Activated CD4-positive, alpha-beta memory T cell treated with anti-CD3 and anti-CD28 coated beads, Interleukin-2, amount 10 ng/mL, durations not matched to agents 7 days and 5 days (primary cell): ENCODE measurements at regions not wholly inside any gene's neighbourhood (a gene's known extent, or its start where the extent isn't known, plus 50 kb on each side); places are given as distances from the start of the nearest gene placed in this dataset.

Experiments used
- CTCF ChIA-PET: fragments of 350-600 bp; sonication (Branson Sonifier 250); formaldehyde crosslinking; loops from one replicate; lab custom pipeline; 2021; ENCODE audit warnings: antibody characterized with exemption, inconsistent platforms; lab: Charles Lee
- POLR2A ChIA-PET: fragments of 350-600 bp; sonication (Branson Sonifier 250); formaldehyde crosslinking; loops from one replicate; lab custom pipeline; 2021; ENCODE audit warnings: antibody characterized with exemption; lab: Charles Lee
- DNase-seq: peaks from one replicate; pipeline ENCODE4 v3.0.0-alpha.2; 2020
- H3K27ac Mint-ChIP-seq: one replicate; pipeline ENCODE4 v1.8.0; 2021; ENCODE audit warnings: mild to moderate bottlenecking, mixed read lengths
- H3K27me3 Mint-ChIP-seq: one replicate; pipeline ENCODE4 v1.8.0; 2021; ENCODE audit warnings: mixed read lengths
- H3K36me3 Mint-ChIP-seq: one replicate; pipeline ENCODE4 v1.8.0; 2021; ENCODE audit warnings: low read depth, mixed read lengths
- H3K4me1 Mint-ChIP-seq: one replicate; pipeline ENCODE4 v1.8.0; 2021; ENCODE audit warnings: mixed read lengths
- H3K4me3 Mint-ChIP-seq: one replicate; pipeline ENCODE4 v1.8.0; 2021; ENCODE audit warnings: mild to moderate bottlenecking, mixed read lengths
- H3K9me3 Mint-ChIP-seq: one replicate; pipeline ENCODE4 v1.8.0; 2021; ENCODE audit warnings: mixed read lengths

GRCh38 chr1:209224886-209225285, 358.6 kb upstream of the CAMK1G start:
- H3K4me3 Mint-ChIP-seq: no peak overlapping the region
- no peak for DNase-seq

GRCh38 chr1:209227171-209227570, 356.3 kb upstream of the CAMK1G start:
- Mint-ChIP-seq H3K27ac (no peak overlapping the region), H3K4me3 (no peak overlapping the region), H3K36me3 (no peaks in the 10 kb centered on the region), H3K4me1 (no peaks in the 10 kb centered on the region), H3K27me3 (peaks cover 4% of the 10 kb centered on the region), H3K9me3 (peaks cover 3% of the 10 kb centered on the region)
- CTCF ChIA-PET: no interaction called here
- POLR2A ChIA-PET: no interaction called here
- DNase-seq: no peak

More at GRCh38 chr1:209224886-209225285, 358.6 kb upstream of the CAMK1G start:
- ChIA-PET CTCF (no interaction called here), POLR2A (no interaction called here)
- peaks cover 1% of the 10 kb centered on the region for H3K27me3 Mint-ChIP-seq
- no peaks in the 10 kb centered on the region for H3K36me3 Mint-ChIP-seq
- no peak overlapping the region for H3K27ac Mint-ChIP-seq
- H3K9me3 Mint-ChIP-seq: no peaks in the 10 kb centered on the region
- no peaks in the 10 kb centered on the region for H3K4me1 Mint-ChIP-seq

- no peak for DNase-seq
- no peak overlapping the region for H3K4me3 Mint-ChIP-seq
- peaks cover 8% of the 10 kb centered on the region for H3K9me3 Mint-ChIP-seq
- H3K27me3 Mint-ChIP-seq: peaks cover 4% of the 10 kb centered on the region
- no peak overlapping the region for H3K27ac Mint-ChIP-seq
- ChIA-PET CTCF (no interaction called here), POLR2A (no interaction called here)
- H3K4me1 Mint-ChIP-seq: no peaks in the 10 kb centered on the region
- no peaks in the 10 kb centered on the region for H3K36me3 Mint-ChIP-seq
Observed at GRCh38 chr1:209227941-209228340, 355.6 kb upstream of the CAMK1G start.

GRCh38 chr1:209229494-209230061, 353.9 kb upstream of the CAMK1G start:
- Mint-ChIP-seq H3K4me3 (no peak overlapping the region), H3K27ac (no peak overlapping the region), H3K27me3 (peaks cover 4% of the 10 kb centered on the region), H3K9me3 (peaks cover 8% of the 10 kb centered on the region), H3K4me1 (no peaks in the 10 kb centered on the region), H3K36me3 (no peaks in the 10 kb centered on the region)
- DNase-seq: no peak
- POLR2A ChIA-PET: no interaction called here
- CTCF ChIA-PET: no interaction called here

GRCh38 chr1:209230314-209230713, 353.2 kb upstream of the CAMK1G start:
- ChIA-PET POLR2A (no interaction called here), CTCF (no interaction called here)
- H3K27me3 Mint-ChIP-seq: peaks cover 4% of the 10 kb centered on the region
- no peaks in the 10 kb centered on the region for H3K36me3 Mint-ChIP-seq
- H3K4me3 Mint-ChIP-seq: no peak overlapping the region
- no peaks in the 10 kb centered on the region for H3K4me1 Mint-ChIP-seq
- H3K27ac Mint-ChIP-seq: no peak overlapping the region
- peaks cover 8% of the 10 kb centered on the region for H3K9me3 Mint-ChIP-seq
- DNase-seq: no peak

- no peaks in the 10 kb centered on the region for H3K4me1 Mint-ChIP-seq
- CTCF ChIA-PET: no interaction called here
Observed at GRCh38 chr1:209231476-209232156, 351.9 kb upstream of the CAMK1G start.

GRCh38 chr1:209232197-209232596, 351.3 kb upstream of the CAMK1G start:
- Mint-ChIP-seq H3K36me3 (no peaks in the 10 kb centered on the region), H3K4me3 (no peak overlapping the region), H3K27ac (no peak overlapping the region), H3K27me3 (peaks cover 4% of the 10 kb centered on the region), H3K4me1 (no peaks in the 10 kb centered on the region), H3K9me3 (peaks cover 8% of the 10 kb centered on the region)
- no peak for DNase-seq
- ChIA-PET CTCF (no interaction called here), POLR2A (no interaction called here)

More at GRCh38 chr1:209231476-209232156, 351.9 kb upstream of the CAMK1G start:
- Mint-ChIP-seq H3K4me3 (no peak overlapping the region), H3K36me3 (no peaks in the 10 kb centered on the region), H3K27me3 (peaks cover 4% of the 10 kb centered on the region), H3K9me3 (peaks cover 8% of the 10 kb centered on the region), H3K27ac (no peak overlapping the region)
- DNase-seq: no peak
- POLR2A ChIA-PET: no interaction called here

GRCh38 chr1:209232759-209233158, 350.8 kb upstream of the CAMK1G start:
- Mint-ChIP-seq H3K27ac (no peak overlapping the region), H3K36me3 (no peaks in the 10 kb centered on the region), H3K9me3 (peaks cover 8% of the 10 kb centered on the region), H3K4me3 (no peak overlapping the region), H3K4me1 (no peaks in the 10 kb centered on the region), H3K27me3 (peaks cover 5% of the 10 kb centered on the region)
- ChIA-PET POLR2A (no interaction called here), CTCF (no interaction called here)
- no peak for DNase-seq

GRCh38 chr1:209235166-209235565, 348.3 kb upstream of the CAMK1G start:
- Mint-ChIP-seq H3K4me3 (no peak overlapping the region), H3K4me1 (no peaks in the 10 kb centered on the region), H3K27ac (no peak overlapping the region), H3K9me3 (peaks cover 8% of the 10 kb centered on the region), H3K27me3 (peaks cover 8% of the 10 kb centered on the region), H3K36me3 (no peaks in the 10 kb centered on the region)
- ChIA-PET POLR2A (no interaction called here), CTCF (no interaction called here)
- DNase-seq: no peak

- ChIA-PET POLR2A (no interaction called here), CTCF (interaction anchor here (2.9 kb wide), 1 partner anchor 11 kb away, joined by 10 read pairs; no protein-coding TSS in a partner anchor)
- no peaks in the 10 kb centered on the region for H3K9me3 Mint-ChIP-seq
- H3K27ac Mint-ChIP-seq: no peak overlapping the region
- H3K36me3 Mint-ChIP-seq: no peaks in the 10 kb centered on the region
- no peak for DNase-seq
- H3K27me3 Mint-ChIP-seq: peaks cover 5% of the 10 kb centered on the region
- H3K4me1 Mint-ChIP-seq: no peaks in the 10 kb centered on the region
- no peak overlapping the region for H3K4me3 Mint-ChIP-seq
Observed at GRCh38 chr1:209238356-209238755, 345.2 kb upstream of the CAMK1G start.

- Mint-ChIP-seq H3K27ac (no peak overlapping the region), H3K4me3 (no peak overlapping the region), H3K4me1 (no peaks in the 10 kb centered on the region), H3K27me3 (peaks cover 6% of the 10 kb centered on the region), H3K36me3 (no peaks in the 10 kb centered on the region), H3K9me3 (no peaks in the 10 kb centered on the region)
- CTCF ChIA-PET: interaction anchor here (2.9 kb wide), 1 partner anchor 9 kb away, joined by 10 read pairs; no protein-coding TSS in a partner anchor
- POLR2A ChIA-PET: no interaction called here
- DNase-seq: no peak
Observed at GRCh38 chr1:209240351-209240750, 343.2 kb upstream of the CAMK1G start.

GRCh38 chr1:209241487-209241886, 342.0 kb upstream of the CAMK1G start:
- no peak for DNase-seq
- H3K36me3 Mint-ChIP-seq: no peaks in the 10 kb centered on the region
- H3K4me1 Mint-ChIP-seq: no peaks in the 10 kb centered on the region
- no peak overlapping the region for H3K4me3 Mint-ChIP-seq
- H3K27ac Mint-ChIP-seq: no peak overlapping the region
- POLR2A ChIA-PET: no interaction called here
- CTCF ChIA-PET: interaction anchor here (1.0 to 2.9 kb wide), 2 partner anchors 8 to 34 kb away, joined by 3 to 10 read pairs; no protein-coding TSS in a partner anchor
- H3K27me3 Mint-ChIP-seq: peaks cover 12% of the 10 kb centered on the region
- H3K9me3 Mint-ChIP-seq: no peaks in the 10 kb centered on the region

GRCh38 chr1:209248649-209249279, 334.8 kb upstream of the CAMK1G start:
- CTCF ChIA-PET: interaction anchor here (0.6 to 2.4 kb wide), 15 partner anchors 9 to 599 kb away, joined by 3 to 10 read pairs (median 4); no protein-coding TSS in a partner anchor
- DNase-seq: peak; percentile 35

More at GRCh38 chr1:209248649-209249279, 334.8 kb upstream of the CAMK1G start:
- H3K9me3 Mint-ChIP-seq: no peaks in the 10 kb centered on the region
- POLR2A ChIA-PET: no interaction called here
- no peaks in the 10 kb centered on the region for H3K4me1 Mint-ChIP-seq
- no peaks in the 10 kb centered on the region for H3K36me3 Mint-ChIP-seq
- no peak overlapping the region for H3K27ac Mint-ChIP-seq
- H3K4me3 Mint-ChIP-seq: no peak overlapping the region
- peaks cover 7% of the 10 kb centered on the region for H3K27me3 Mint-ChIP-seq
